GM12875 (cell line): ENCODE measurements at regions not wholly inside any gene's neighbourhood (a gene's known extent, or its start where the extent isn't known, plus 50 kb on each side); places are given as distances from the start of the nearest gene placed in this dataset.
"Not testable (repeated sequence)": the region's sequence is repeated elsewhere in the genome, so short reads cannot be mapped to it uniquely, and the experiment has no call there.

Source experiments
- H3K4me3 ChIP-seq: one replicate; pipeline ENCODE4 v1.5.1; 2011; ENCODE audit warnings: low read depth, low read length, control low read depth
- CTCF ChIP-seq: IDR thresholded peaks from 2 replicates; pipeline ENCODE4 v1.5.1; 2011; ENCODE audit warnings: low read depth, mild to moderate bottlenecking, control low read depth, inconsistent platforms, low read length, moderate library complexity, borderline replicate concordance; ENCODE audit not compliant: insufficient read depth

GRCh38 chr7:67652937-67653336 lies 656.3 kb downstream of the TYW1 start:
- no peak for TF ChIP-seq CTCF
- H3K4me3 ChIP-seq = no peak overlapping the region

- no peak overlapping the region for H3K4me3 ChIP-seq
- TF ChIP-seq CTCF = no peak
Observed at GRCh38 chr7:67653856-67654454, 657.3 kb downstream of the TYW1 start.

GRCh38 chr7:67654642-67655041 lies 658.0 kb downstream of the TYW1 start:
- TF ChIP-seq CTCF = no peak
- no peak overlapping the region for H3K4me3 ChIP-seq

GRCh38 chr7:67655168-67655567 lies 658.5 kb downstream of the TYW1 start:
- TF ChIP-seq CTCF = no peak
- H3K4me3 ChIP-seq = no peak overlapping the region

- no peak overlapping the region for H3K4me3 ChIP-seq
- TF ChIP-seq CTCF = no peak
Observed at GRCh38 chr7:67659091-67659490, 662.5 kb downstream of the TYW1 start.

GRCh38 chr7:67662804-67663203 lies 666.2 kb downstream of the TYW1 start:
- no peak for TF ChIP-seq CTCF
- H3K4me3 ChIP-seq = no peak overlapping the region

- no peak for TF ChIP-seq CTCF
Observed at GRCh38 chr7:67663644-67664043, 667.0 kb downstream of the TYW1 start.

GRCh38 chr7:67666359-67666758 lies 669.7 kb downstream of the TYW1 start:
- not testable (repeated sequence) for H3K4me3 ChIP-seq

More at GRCh38 chr7:67663644-67664043, 667.0 kb downstream of the TYW1 start:
- H3K4me3 ChIP-seq = no peak overlapping the region
